ENCODE measurements at regions not wholly inside any gene's neighbourhood (a gene's known extent, or its start where the extent isn't known, plus 50 kb on each side); places are given as distances from the start of the nearest gene placed in this dataset.

GRCh38 chr19:29881386-29881785, 60.7 kb upstream of the URI1 start:
- TF ChIP-seq POLR2A (IDR thresholded peaks at IDR 0.05; ENCODE audit: low read length) = no peak
- no peak for TF ChIP-seq GATA1 (IDR thresholded peaks at IDR 0.05; ENCODE audit: low read depth, low read length)

Measured in erythroblast (primary cell).